Hematopoietic multipotent progenitor cell treated with erythropoietin and hydrocortisone succinate and interleukin-3 and kit ligand, for 8 days (in vitro differentiated cells): ENCODE measurements at regions not wholly inside any gene's neighbourhood (a gene's known extent, or its start where the extent isn't known, plus 50 kb on each side); places are given as distances from the start of the nearest gene placed in this dataset.
"Not testable (repeated sequence)": the region's sequence is repeated elsewhere in the genome, so short reads cannot be mapped to it uniquely, and the experiment has no call there.

Experiments used
- DNase-seq: peaks from one replicate; pipeline ENCODE4 v3.0.0-alpha.2; 2015

- DNase-seq: peak; percentile 67
Measured at GRCh38 chr2:224650815-224651439, 65.2 kb downstream of the CCDC195 start.

GRCh38 chr2:224647684-224648083, 62.5 kb upstream of the CUL3 start:
- DNase-seq: not testable (repeated sequence)

- DNase-seq: peak; percentile 61
Measured at GRCh38 chr2:224646242-224646846, 61.2 kb upstream of the CUL3 start.

- DNase-seq: no peak
Measured at GRCh38 chr2:224645722-224646121, 60.6 kb upstream of the CUL3 start.

- no peak for DNase-seq
Measured at GRCh38 chr2:224640679-224641078, 55.5 kb upstream of the CUL3 start.

- peak; percentile 17 for DNase-seq
Measured at GRCh38 chr2:224638301-224638823, 53.2 kb upstream of the CUL3 start.
